ENCODE measurements at regions not wholly inside any gene's neighbourhood (a gene's known extent, or its start where the extent isn't known, plus 50 kb on each side); places are given as distances from the start of the nearest gene placed in this dataset.

- Histone ChIP-seq H3K36me3 (no peaks in the 10 kb centered on the region), H3K9me3 (no peaks in the 10 kb centered on the region), H3K27me3 (no peaks in the 10 kb centered on the region), H3K4me1 (ENCODE audit: insufficient read depth) (no peaks in the 10 kb centered on the region), H3K27ac (no peak overlapping the region), H3K4me3 (no peak overlapping the region)
- intact Hi-C loops (cut with DNase I), result no loop called here
- no peak for DNase-seq
- WGBS, 3 donors, result 48 to 53% (median 53%) methylated on average over 1 of the region's 1 CpG
- TF ChIP-seq POLR2A (IDR thresholded peaks at IDR 0.05) (no peak), CTCF (IDR thresholded peaks at IDR 0.05) (no peak), EP300 (IDR thresholded peaks at IDR 0.05) (no peak)
These were observed 665.7 kb upstream of the MDGA2 start for GRCh38 chr14:48341069-48341468.

- 50 to 66% (median 51%) methylated on average over 2 of the region's 2 CpGs for WGBS, 3 donors
These were observed 658.0 kb upstream of the MDGA2 start for GRCh38 chr14:48333221-48333920.

GRCh38 chr14:48331421-48331820 is 656.0 kb upstream of the MDGA2 start:
- Histone ChIP-seq H3K9me3 (no peaks in the 10 kb centered on the region), H3K27me3 (no peaks in the 10 kb centered on the region), H3K36me3 (no peaks in the 10 kb centered on the region), H3K4me1 (ENCODE audit: insufficient read depth) (no peaks in the 10 kb centered on the region), H3K27ac (no peak overlapping the region), H3K4me3 (no peak overlapping the region)
- TF ChIP-seq EP300 (IDR thresholded peaks at IDR 0.05) (no peak), CTCF (IDR thresholded peaks at IDR 0.05) (no peak), POLR2A (IDR thresholded peaks at IDR 0.05) (no peak)
- intact Hi-C loops (cut with DNase I), result no loop called here
- DNase-seq, result no peak
- WGBS, 3 donors, result 87 to 93% (median 91%) methylated on average over 1 of the region's 1 CpG

More at GRCh38 chr14:48333221-48333920, 658.0 kb upstream of the MDGA2 start:
- intact Hi-C loops (cut with DNase I), result no loop called here
- Histone ChIP-seq H3K4me1 (ENCODE audit: insufficient read depth) (no peaks in the 10 kb centered on the region), H3K27ac (no peak overlapping the region), H3K4me3 (no peak overlapping the region), H3K9me3 (no peaks in the 10 kb centered on the region), H3K36me3 (no peaks in the 10 kb centered on the region), H3K27me3 (no peaks in the 10 kb centered on the region)
- no peak for DNase-seq
- TF ChIP-seq POLR2A (IDR thresholded peaks at IDR 0.05), result no peak

- no peak overlapping the region for H3K27ac ChIP-seq
- no peaks in the 10 kb centered on the region for H3K9me3 ChIP-seq
- no peak for TF ChIP-seq EP300 (IDR thresholded peaks at IDR 0.05)
- H3K4me1 ChIP-seq (ENCODE audit: insufficient read depth), result no peaks in the 10 kb centered on the region
- DNase-seq, result no peak
- H3K4me3 ChIP-seq, result no peak overlapping the region
- H3K27me3 ChIP-seq, result no peaks in the 10 kb centered on the region
- WGBS, 3 donors, result 63 to 78% (median 72%) methylated on average over 1 of the region's 1 CpG
- no peaks in the 10 kb centered on the region for H3K36me3 ChIP-seq
- intact Hi-C loops (cut with DNase I), result no loop called here
These were observed 650.1 kb upstream of the MDGA2 start for GRCh38 chr14:48325486-48325885.

- WGBS, 3 donors, result 59 to 79% (median 68%) methylated on average over 6 of the region's 6 CpGs
- TF ChIP-seq EP300 (IDR thresholded peaks at IDR 0.05) (no peak), POLR2A (IDR thresholded peaks at IDR 0.05) (no peak), CTCF (IDR thresholded peaks at IDR 0.05) (no peak)
- no peak for DNase-seq
- Histone ChIP-seq H3K27ac (no peak overlapping the region), H3K9me3 (no peaks in the 10 kb centered on the region), H3K27me3 (no peaks in the 10 kb centered on the region), H3K4me3 (no peak overlapping the region), H3K4me1 (ENCODE audit: insufficient read depth) (no peaks in the 10 kb centered on the region), H3K36me3 (no peaks in the 10 kb centered on the region)
- intact Hi-C loops (cut with DNase I), result no loop called here
These were observed 648.3 kb upstream of the MDGA2 start for GRCh38 chr14:48323665-48324064.

Measured in ovary (tissue), 7 donors.